Subcutaneous abdominal adipose tissue (tissue), 5 donors: ENCODE measurements at regions not wholly inside any gene's neighbourhood (a gene's known extent, or its start where the extent isn't known, plus 50 kb on each side); places are given as distances from the start of the nearest gene placed in this dataset.

Experiments used
- H3K27ac ChIP-seq: one replicate; pipeline ENCODE4 v1.7.0; 2013; ENCODE audit warnings: low read depth, mild to moderate bottlenecking, inconsistent platforms, low read length, moderate library complexity
- H3K27me3 ChIP-seq, 5 donors: one replicate each; pipeline ENCODE4 v1.7.0; 2013; ENCODE audit warnings: low read length in 5 of 5, inconsistent platforms in 1 of 5; ENCODE audit not compliant: control insufficient read depth in 5 of 5, insufficient read depth in 4 of 5
- H3K36me3 ChIP-seq, 5 donors: one replicate each; pipeline ENCODE4 v1.7.0; 2013; ENCODE audit warnings: low read length in 5 of 5; ENCODE audit not compliant: control insufficient read depth in 5 of 5, insufficient read depth in 5 of 5
- H3K4me1 ChIP-seq, 5 donors: one replicate each; pipeline ENCODE4 v1.7.0; 2013; ENCODE audit warnings: low read length in 5 of 5, mild to moderate bottlenecking in 3 of 5, moderate library complexity in 1 of 5; ENCODE audit not compliant: control insufficient read depth in 5 of 5, insufficient read depth in 5 of 5
- H3K4me3 ChIP-seq, 5 donors: one replicate each; pipeline ENCODE4 v1.7.0; 2013; ENCODE audit warnings: low read length in 5 of 5, low read depth in 1 of 5
- H3K9ac ChIP-seq, 5 donors: one replicate each; pipeline ENCODE4 v1.7.0; 2013; ENCODE audit warnings: low read length in 5 of 5, mild to moderate bottlenecking in 4 of 5, moderate library complexity in 3 of 5
- H3K9me3 ChIP-seq, 5 donors: one replicate each; pipeline ENCODE4 v1.7.0; 2013; ENCODE audit warnings: low read length in 5 of 5; ENCODE audit not compliant: control insufficient read depth in 5 of 5
- donor health status: healthy.
- donor health status: healthy.
- donor health status: healthy.
- donor health status: healthy.
- donor health status: healthy.

GRCh38 chr2:238731961-238732360 lies 115.9 kb upstream of the TWIST2 start:
- Histone ChIP-seq H3K36me3 (no peaks in the 10 kb centered on the region), H3K4me3 (no peak overlapping the region), H3K9ac (no peak overlapping the region), H3K27ac (peak overlapping the region; percentile 8), H3K9me3 (no peaks in the 10 kb centered on the region), H3K4me1 (peaks cover 5 to 42% (median 37%) of the 10 kb centered on the region in 5 donors), H3K27me3 (no peaks in the 10 kb centered on the region)

- Histone ChIP-seq H3K27me3 (peaks cover 0 to 8% (median 7%) of the 10 kb centered on the region in 5 donors), H3K9me3 (peaks cover 0 to 4% (median 0%) of the 10 kb centered on the region in 5 donors), H3K36me3 (no peaks in the 10 kb centered on the region), H3K4me3 (no peak overlapping the region), H3K27ac (no peak overlapping the region), H3K4me1 (no peaks in the 10 kb centered on the region), H3K9ac (no peak overlapping the region)
Observed at GRCh38 chr2:238738917-238739316, 109.0 kb upstream of the TWIST2 start.

- H3K4me3 ChIP-seq = no peak overlapping the region
- peaks cover 0 to 4% (median 0%) of the 10 kb centered on the region in 5 donors for H3K9me3 ChIP-seq
- H3K4me1 ChIP-seq = no peaks in the 10 kb centered on the region
- H3K36me3 ChIP-seq = no peaks in the 10 kb centered on the region
- no peak overlapping the region for H3K9ac ChIP-seq
- H3K27ac ChIP-seq = no peak overlapping the region
- peaks cover 0 to 8% (median 7%) of the 10 kb centered on the region in 5 donors for H3K27me3 ChIP-seq
Observed at GRCh38 chr2:238739668-238740067, 108.2 kb upstream of the TWIST2 start.

GRCh38 chr2:238741277-238741676 lies 106.6 kb upstream of the TWIST2 start:
- Histone ChIP-seq H3K4me1 (no peaks in the 10 kb centered on the region), H3K4me3 (no peak overlapping the region), H3K9me3 (peaks cover 0 to 4% (median 0%) of the 10 kb centered on the region in 5 donors), H3K36me3 (no peaks in the 10 kb centered on the region), H3K9ac (no peak overlapping the region), H3K27me3 (peaks cover 0 to 13% (median 9%) of the 10 kb centered on the region in 5 donors), H3K27ac (no peak overlapping the region)

- H3K9ac ChIP-seq = no peak overlapping the region
- H3K27me3 ChIP-seq = peaks cover 0 to 13% (median 9%) of the 10 kb centered on the region in 5 donors
- no peaks in the 10 kb centered on the region for H3K36me3 ChIP-seq
- no peak overlapping the region for H3K27ac ChIP-seq
- no peaks in the 10 kb centered on the region for H3K4me1 ChIP-seq
- peaks cover 0 to 4% (median 0%) of the 10 kb centered on the region in 5 donors for H3K9me3 ChIP-seq
- H3K4me3 ChIP-seq = no peak overlapping the region
Observed at GRCh38 chr2:238742066-238742465, 105.8 kb upstream of the TWIST2 start.

- Histone ChIP-seq H3K4me1 (no peaks in the 10 kb centered on the region), H3K27me3 (peaks cover 0 to 13% (median 9%) of the 10 kb centered on the region in 5 donors), H3K36me3 (no peaks in the 10 kb centered on the region), H3K4me3 (no peak overlapping the region), H3K27ac (no peak overlapping the region), H3K9ac (no peak overlapping the region), H3K9me3 (peaks cover 0 to 3% (median 0%) of the 10 kb centered on the region in 5 donors)
Observed at GRCh38 chr2:238742664-238743063, 105.2 kb upstream of the TWIST2 start.

GRCh38 chr2:238743243-238744065 lies 104.4 kb upstream of the TWIST2 start:
- no peaks in the 10 kb centered on the region for H3K36me3 ChIP-seq
- no peak overlapping the region for H3K9ac ChIP-seq
- H3K27me3 ChIP-seq = peaks cover 0 to 13% (median 9%) of the 10 kb centered on the region in 5 donors
- no peaks in the 10 kb centered on the region for H3K4me1 ChIP-seq
- H3K4me3 ChIP-seq = no peak overlapping the region
- no peak overlapping the region for H3K27ac ChIP-seq
- no peaks in the 10 kb centered on the region for H3K9me3 ChIP-seq

- no peak overlapping the region for H3K4me3 ChIP-seq
Observed at GRCh38 chr2:238744951-238745350, 102.9 kb upstream of the TWIST2 start.

GRCh38 chr2:238745997-238746396 lies 101.9 kb upstream of the TWIST2 start:
- H3K9ac ChIP-seq = no peak overlapping the region
- H3K36me3 ChIP-seq = no peaks in the 10 kb centered on the region
- no peak overlapping the region for H3K27ac ChIP-seq
- H3K4me3 ChIP-seq = no peak overlapping the region
- H3K4me1 ChIP-seq = no peaks in the 10 kb centered on the region
- peaks cover 0 to 13% (median 9%) of the 10 kb centered on the region in 5 donors for H3K27me3 ChIP-seq
- peaks cover 0 to 19% (median 8%) of the 10 kb centered on the region in 5 donors for H3K9me3 ChIP-seq

More at GRCh38 chr2:238744951-238745350, 102.9 kb upstream of the TWIST2 start:
- H3K27me3 ChIP-seq = peaks cover 0 to 13% (median 9%) of the 10 kb centered on the region in 5 donors
- no peak overlapping the region for H3K27ac ChIP-seq
- H3K4me1 ChIP-seq = no peaks in the 10 kb centered on the region
- H3K9me3 ChIP-seq = peaks cover 0 to 11% (median 7%) of the 10 kb centered on the region in 5 donors
- no peaks in the 10 kb centered on the region for H3K36me3 ChIP-seq
- H3K9ac ChIP-seq = no peak overlapping the region

GRCh38 chr2:238747114-238747513 lies 100.8 kb upstream of the TWIST2 start:
- Histone ChIP-seq H3K4me3 (no peak overlapping the region), H3K9me3 (peaks cover 0 to 20% (median 8%) of the 10 kb centered on the region in 5 donors), H3K4me1 (no peaks in the 10 kb centered on the region), H3K9ac (no peak overlapping the region), H3K36me3 (no peaks in the 10 kb centered on the region), H3K27ac (no peak overlapping the region), H3K27me3 (peaks cover 0 to 13% (median 9%) of the 10 kb centered on the region in 5 donors)
